ENCODE measurements at regions not wholly inside any gene's neighbourhood (a gene's known extent, or its start where the extent isn't known, plus 50 kb on each side); places are given as distances from the start of the nearest gene placed in this dataset.

DNA sequence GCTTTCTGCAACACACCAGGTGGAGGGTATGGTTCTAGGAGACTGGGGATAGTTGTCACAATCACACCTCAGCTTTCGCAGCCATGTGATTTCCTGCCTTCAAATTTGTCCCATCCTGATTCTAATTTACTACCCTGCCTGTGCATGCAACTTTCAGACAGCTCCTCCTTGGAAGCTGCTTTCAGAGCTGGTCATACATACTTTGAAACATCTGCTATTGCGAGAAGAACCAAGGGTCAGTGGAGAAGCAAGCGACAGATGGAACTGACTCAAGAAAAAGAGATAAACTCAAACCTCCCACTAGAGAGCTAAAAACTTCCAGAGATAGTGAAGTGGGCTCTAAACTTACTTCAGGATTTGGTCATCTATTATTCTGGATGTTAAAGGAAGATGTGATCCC, 381.7 kb upstream of the FGF13 start:
- no peaks in the 10 kb centered on the region for H3K4me1 ChIP-seq (ENCODE audit: control insufficient read depth, insufficient read depth, low read length)
- no peaks in the 10 kb centered on the region for H3K36me3 ChIP-seq (ENCODE audit: control insufficient read depth, insufficient read depth, low read length)
- no peak overlapping the region for H3K4me3 ChIP-seq (ENCODE audit: low read length)
- no peaks in the 10 kb centered on the region for H3K9me3 ChIP-seq (replicated peaks; ENCODE audit: control insufficient read depth, low read depth, low read length)
- H3K27me3 ChIP-seq (ENCODE audit: control insufficient read depth, insufficient read depth, low read length) = peaks cover 5% of the 10 kb centered on the region
- DNase-seq = no peak
- WGBS (ENCODE audit: insufficient coverage) = no CpG with 5 or more reads among the region's 3 CpGs
- no peak overlapping the region for H3K27ac ChIP-seq (ENCODE audit: low read length)

DNA sequence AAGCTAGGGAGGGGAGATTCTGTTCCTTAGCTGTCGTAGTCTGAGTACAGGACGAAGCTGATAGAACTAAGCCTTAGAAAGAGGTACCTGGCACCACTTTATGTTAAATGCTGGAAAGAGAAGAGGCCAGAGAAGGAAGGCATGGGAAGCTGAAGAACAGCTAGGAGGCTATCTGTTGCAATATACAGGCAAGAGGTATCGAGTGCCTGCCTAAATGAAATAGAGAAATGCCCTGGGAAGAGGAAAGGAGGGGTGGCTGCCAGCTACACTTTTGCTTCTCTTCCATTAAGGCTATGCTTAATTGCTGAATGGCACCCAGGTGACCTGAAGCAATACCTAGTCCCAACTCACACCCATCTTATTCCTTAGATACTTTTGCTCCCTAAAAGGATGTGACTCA, 380.4 kb upstream of the FGF13 start:
- DNase-seq = no peak
- H3K27ac ChIP-seq (ENCODE audit: low read length) = no peak overlapping the region
- H3K27me3 ChIP-seq (ENCODE audit: control insufficient read depth, insufficient read depth, low read length) = peaks cover 3% of the 10 kb centered on the region
- H3K4me1 ChIP-seq (ENCODE audit: control insufficient read depth, insufficient read depth, low read length) = no peaks in the 10 kb centered on the region
- H3K4me3 ChIP-seq (ENCODE audit: low read length) = no peak overlapping the region
- no peaks in the 10 kb centered on the region for H3K9me3 ChIP-seq (replicated peaks; ENCODE audit: control insufficient read depth, low read depth, low read length)
- H3K36me3 ChIP-seq (ENCODE audit: control insufficient read depth, insufficient read depth, low read length) = no peaks in the 10 kb centered on the region
- 73% methylated on average over 2 of the region's 3 CpGs for WGBS (ENCODE audit: insufficient coverage)

DNA sequence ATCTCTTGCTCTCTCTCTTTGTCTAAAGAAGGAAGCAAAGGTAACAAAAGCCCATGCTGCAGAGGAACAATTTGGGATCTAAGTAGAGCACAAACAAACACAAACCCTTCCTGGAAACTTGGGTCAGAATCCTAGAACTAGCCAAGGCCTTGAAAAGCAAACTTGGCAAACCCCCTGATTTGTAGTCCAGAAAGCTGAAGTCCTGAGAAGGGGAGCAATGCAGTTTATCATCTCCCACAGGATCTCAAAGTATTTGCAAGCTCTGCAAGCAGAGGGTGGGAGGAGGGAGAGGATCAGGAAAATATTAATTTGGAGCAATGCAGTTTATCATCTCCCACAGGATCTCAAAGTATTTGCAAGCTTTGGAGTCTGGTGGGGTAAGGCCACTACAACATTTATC, 379.5 kb upstream of the FGF13 start:
- H3K27me3 ChIP-seq (ENCODE audit: control insufficient read depth, insufficient read depth, low read length) = peaks cover 3% of the 10 kb centered on the region
- no peak overlapping the region for H3K27ac ChIP-seq (ENCODE audit: low read length)
- DNase-seq = peak; percentile 84
- no peaks in the 10 kb centered on the region for H3K4me1 ChIP-seq (ENCODE audit: control insufficient read depth, insufficient read depth, low read length)
- H3K9me3 ChIP-seq (replicated peaks; ENCODE audit: control insufficient read depth, low read depth, low read length) = no peaks in the 10 kb centered on the region
- H3K4me3 ChIP-seq (ENCODE audit: low read length) = no peak overlapping the region
- H3K36me3 ChIP-seq (ENCODE audit: control insufficient read depth, insufficient read depth, low read length) = no peaks in the 10 kb centered on the region

DNA sequence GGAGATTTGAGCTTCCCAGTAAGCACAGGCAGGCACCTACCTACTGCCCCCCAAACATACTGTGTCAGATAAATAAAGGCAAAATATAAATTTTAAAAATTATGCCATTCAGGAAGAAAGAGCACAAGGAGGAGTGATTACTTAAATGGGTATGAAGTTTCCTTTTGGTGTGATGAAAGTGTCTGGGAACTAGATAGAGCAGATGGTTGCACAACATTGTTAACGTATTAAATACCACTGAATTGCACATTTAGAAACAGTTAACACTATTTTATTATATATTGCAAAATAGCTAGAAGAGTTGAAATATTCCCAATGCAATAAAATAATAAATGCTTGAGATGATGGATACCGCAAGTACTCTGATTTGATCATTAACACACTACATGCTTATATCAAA, 374.7 kb upstream of the FGF13 start:
- no peaks in the 10 kb centered on the region for H3K36me3 ChIP-seq (ENCODE audit: control insufficient read depth, insufficient read depth, low read length)
- peaks cover 2% of the 10 kb centered on the region for H3K27me3 ChIP-seq (ENCODE audit: control insufficient read depth, insufficient read depth, low read length)
- H3K4me3 ChIP-seq (ENCODE audit: low read length) = no peak overlapping the region
- WGBS (ENCODE audit: insufficient coverage) = no CpG with 5 or more reads among the region's 2 CpGs
- no peak for DNase-seq
- no peaks in the 10 kb centered on the region for H3K9me3 ChIP-seq (replicated peaks; ENCODE audit: control insufficient read depth, low read depth, low read length)
- no peak overlapping the region for H3K27ac ChIP-seq (ENCODE audit: low read length)
- no peaks in the 10 kb centered on the region for H3K4me1 ChIP-seq (ENCODE audit: control insufficient read depth, insufficient read depth, low read length)

DNA sequence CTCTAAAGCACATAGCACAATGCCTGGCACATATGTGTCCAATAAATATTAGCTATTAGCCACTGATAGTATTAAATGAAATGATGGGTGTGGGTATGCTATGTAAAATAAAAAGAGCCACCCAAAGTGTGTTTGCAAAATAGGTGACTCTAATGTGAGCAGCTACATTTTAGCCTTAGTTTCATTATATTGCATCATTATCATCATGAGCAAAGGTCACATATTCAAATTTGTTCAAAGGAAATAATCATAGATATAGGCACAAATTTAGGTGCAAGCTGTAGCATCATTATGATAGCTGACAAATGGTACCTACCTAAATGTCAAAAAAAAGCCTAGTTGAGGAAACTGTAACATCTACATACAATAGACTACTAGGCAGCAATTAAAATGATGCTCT, 373.9 kb upstream of the FGF13 start:
- no peak overlapping the region for H3K27ac ChIP-seq (ENCODE audit: low read length)
- H3K27me3 ChIP-seq (ENCODE audit: control insufficient read depth, insufficient read depth, low read length) = peaks cover 2% of the 10 kb centered on the region
- H3K36me3 ChIP-seq (ENCODE audit: control insufficient read depth, insufficient read depth, low read length) = no peaks in the 10 kb centered on the region
- no peak overlapping the region for H3K4me3 ChIP-seq (ENCODE audit: low read length)
- no peak for DNase-seq
- H3K4me1 ChIP-seq (ENCODE audit: control insufficient read depth, insufficient read depth, low read length) = no peaks in the 10 kb centered on the region
- no peaks in the 10 kb centered on the region for H3K9me3 ChIP-seq (replicated peaks; ENCODE audit: control insufficient read depth, low read depth, low read length)

DNA sequence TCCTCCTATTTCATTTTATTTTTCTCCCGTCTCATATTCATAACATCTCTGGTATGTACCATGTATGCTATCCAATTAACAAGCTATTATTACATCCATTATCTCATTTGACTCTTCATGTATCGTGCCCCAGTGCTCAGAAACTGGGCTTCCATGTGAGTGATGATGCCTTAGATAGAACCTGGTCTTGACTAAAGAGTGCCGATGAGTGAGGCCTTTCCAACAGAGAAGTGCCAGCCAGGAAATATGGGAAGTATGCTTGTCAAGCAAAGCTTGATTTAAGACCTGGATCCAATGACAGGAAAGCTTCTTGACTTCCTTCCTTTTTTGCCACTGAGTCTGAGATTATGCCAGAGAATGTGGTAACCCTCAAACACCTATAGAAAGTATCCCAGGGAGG, 371.7 kb upstream of the FGF13 start:
- 86% methylated on average over 1 of the region's 3 CpGs for WGBS (ENCODE audit: insufficient coverage)
- no peaks in the 10 kb centered on the region for H3K4me1 ChIP-seq (ENCODE audit: control insufficient read depth, insufficient read depth, low read length)
- no peaks in the 10 kb centered on the region for H3K9me3 ChIP-seq (replicated peaks; ENCODE audit: control insufficient read depth, low read depth, low read length)
- no peak overlapping the region for H3K4me3 ChIP-seq (ENCODE audit: low read length)
- H3K27me3 ChIP-seq (ENCODE audit: control insufficient read depth, insufficient read depth, low read length) = peaks cover 2% of the 10 kb centered on the region
- no peaks in the 10 kb centered on the region for H3K36me3 ChIP-seq (ENCODE audit: control insufficient read depth, insufficient read depth, low read length)
- no peak overlapping the region for H3K27ac ChIP-seq (ENCODE audit: low read length)
- no peak for DNase-seq

DNA sequence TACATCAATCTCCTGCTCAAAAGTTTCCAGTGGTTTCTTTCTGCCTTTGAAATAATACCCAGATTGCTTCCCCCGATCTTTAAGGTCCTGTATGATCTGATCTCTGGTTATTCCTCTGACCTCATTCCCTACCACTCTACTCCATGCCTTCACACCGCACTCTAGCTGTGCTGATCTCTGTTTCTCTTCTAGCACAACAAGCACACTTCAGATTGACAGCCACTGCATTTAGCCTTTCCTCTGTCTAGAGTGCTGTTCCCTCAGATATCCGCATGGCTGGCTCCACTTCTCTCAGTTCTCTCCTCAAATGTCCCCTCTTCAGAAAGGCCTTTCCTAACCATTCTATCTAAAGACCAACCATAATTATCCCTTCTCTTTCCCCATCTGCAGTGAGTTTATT, 370.4 kb upstream of the FGF13 start:
- no peak for DNase-seq
- no peaks in the 10 kb centered on the region for H3K4me1 ChIP-seq (ENCODE audit: control insufficient read depth, insufficient read depth, low read length)
- H3K9me3 ChIP-seq (replicated peaks; ENCODE audit: control insufficient read depth, low read depth, low read length) = no peaks in the 10 kb centered on the region
- H3K27me3 ChIP-seq (ENCODE audit: control insufficient read depth, insufficient read depth, low read length) = peaks cover 2% of the 10 kb centered on the region
- no peak overlapping the region for H3K4me3 ChIP-seq (ENCODE audit: low read length)
- no peaks in the 10 kb centered on the region for H3K36me3 ChIP-seq (ENCODE audit: control insufficient read depth, insufficient read depth, low read length)
- 85% methylated on average over 3 of the region's 3 CpGs for WGBS (ENCODE audit: insufficient coverage)
- no peak overlapping the region for H3K27ac ChIP-seq (ENCODE audit: low read length)

DNA sequence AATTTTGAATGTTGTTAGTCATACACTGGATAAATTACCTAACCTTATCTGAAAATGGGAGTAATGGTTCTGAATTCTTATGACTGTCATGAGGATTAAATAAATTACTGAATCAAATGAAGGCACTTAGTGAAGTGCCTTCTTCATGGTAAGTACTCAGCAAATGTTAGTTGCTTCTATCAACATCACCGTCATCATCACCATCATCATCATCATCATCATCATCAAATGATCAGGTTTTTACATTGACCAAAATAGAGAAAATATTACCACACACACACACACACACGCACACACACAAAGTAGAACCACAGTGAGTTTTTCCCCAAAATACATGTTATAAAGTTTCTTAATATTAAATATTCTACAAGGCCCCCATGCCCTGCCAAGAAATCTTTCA, 368.3 kb upstream of the FGF13 start:
- no peaks in the 10 kb centered on the region for H3K36me3 ChIP-seq (ENCODE audit: control insufficient read depth, insufficient read depth, low read length)
- no peaks in the 10 kb centered on the region for H3K4me1 ChIP-seq (ENCODE audit: control insufficient read depth, insufficient read depth, low read length)
- no peak overlapping the region for H3K4me3 ChIP-seq (ENCODE audit: low read length)
- no CpG with 5 or more reads among the region's 2 CpGs for WGBS (ENCODE audit: insufficient coverage)
- DNase-seq = no peak
- no peak overlapping the region for H3K27ac ChIP-seq (ENCODE audit: low read length)
- H3K9me3 ChIP-seq (replicated peaks; ENCODE audit: control insufficient read depth, low read depth, low read length) = no peaks in the 10 kb centered on the region
- H3K27me3 ChIP-seq (ENCODE audit: control insufficient read depth, insufficient read depth, low read length) = peaks cover 2% of the 10 kb centered on the region

DNA sequence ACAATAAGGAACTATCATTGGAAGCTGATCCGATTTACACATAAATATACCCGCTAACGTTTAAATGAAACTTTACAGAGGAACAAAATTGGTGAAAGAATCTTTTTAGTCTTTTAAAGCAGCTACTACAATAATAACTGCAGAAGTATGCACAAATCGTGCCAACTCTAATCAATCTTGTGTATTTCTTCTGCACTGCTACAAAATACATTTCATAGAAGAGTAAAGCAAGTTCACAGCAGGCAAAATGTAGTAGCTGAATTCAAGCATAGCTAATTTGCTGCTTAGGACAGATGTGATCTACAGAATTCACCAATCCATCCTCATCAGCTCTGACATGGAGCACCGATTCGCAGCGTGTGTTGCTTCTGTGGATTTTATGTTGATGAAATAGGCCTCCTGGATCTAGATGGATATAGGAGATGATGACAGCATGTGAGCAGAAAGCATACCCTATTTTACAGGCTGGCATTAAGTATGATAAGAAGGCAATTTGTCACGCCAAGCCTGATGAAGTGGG, 367.3 kb upstream of the FGF13 start:
- Histone ChIP-seq H3K4me1 (ENCODE audit: control insufficient read depth, insufficient read depth, low read length) (no peaks in the 10 kb centered on the region), H3K27me3 (ENCODE audit: control insufficient read depth, insufficient read depth, low read length) (peaks cover 2% of the 10 kb centered on the region), H3K36me3 (ENCODE audit: control insufficient read depth, insufficient read depth, low read length) (no peaks in the 10 kb centered on the region), H3K9me3 (replicated peaks; ENCODE audit: control insufficient read depth, low read depth, low read length) (no peaks in the 10 kb centered on the region), H3K27ac (ENCODE audit: low read length) (no peak overlapping the region), H3K4me3 (ENCODE audit: low read length) (no peak overlapping the region)
- 60% methylated on average over 1 of the region's 8 CpGs for WGBS (ENCODE audit: insufficient coverage)
- DNase-seq = peak; percentile 7

DNA sequence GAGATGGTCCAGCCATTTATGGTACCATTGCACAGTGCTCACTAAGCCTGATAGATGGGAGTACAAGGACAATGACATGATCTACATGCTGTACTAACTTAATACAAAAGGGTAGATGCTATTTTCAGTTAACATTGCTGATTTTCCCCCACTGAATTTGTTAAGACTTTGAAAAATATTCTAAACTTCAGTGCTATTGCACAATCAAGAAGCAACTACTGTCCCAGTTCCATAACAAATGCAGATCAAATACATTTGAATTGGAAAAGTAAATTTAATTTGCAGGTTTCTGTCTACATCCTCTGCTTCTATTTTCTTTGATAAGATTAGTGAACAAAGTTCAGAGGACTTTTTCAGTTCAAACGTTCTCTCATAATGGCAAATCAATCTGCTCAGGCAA, 366.8 kb upstream of the FGF13 start:
- peaks cover 2% of the 10 kb centered on the region for H3K27me3 ChIP-seq (ENCODE audit: control insufficient read depth, insufficient read depth, low read length)
- no peaks in the 10 kb centered on the region for H3K9me3 ChIP-seq (replicated peaks; ENCODE audit: control insufficient read depth, low read depth, low read length)
- H3K4me3 ChIP-seq (ENCODE audit: low read length) = no peak overlapping the region
- no peaks in the 10 kb centered on the region for H3K4me1 ChIP-seq (ENCODE audit: control insufficient read depth, insufficient read depth, low read length)
- no CpG with 5 or more reads among the region's 1 CpG for WGBS (ENCODE audit: insufficient coverage)
- no peak for DNase-seq
- H3K27ac ChIP-seq (ENCODE audit: low read length) = no peak overlapping the region
- no peaks in the 10 kb centered on the region for H3K36me3 ChIP-seq (ENCODE audit: control insufficient read depth, insufficient read depth, low read length)

Data from muscle of leg (tissue), 3 donors.